ENCODE measurements at regions not wholly inside any gene's neighbourhood (a gene's known extent, or its start where the extent isn't known, plus 50 kb on each side); places are given as distances from the start of the nearest gene placed in this dataset.

DNA sequence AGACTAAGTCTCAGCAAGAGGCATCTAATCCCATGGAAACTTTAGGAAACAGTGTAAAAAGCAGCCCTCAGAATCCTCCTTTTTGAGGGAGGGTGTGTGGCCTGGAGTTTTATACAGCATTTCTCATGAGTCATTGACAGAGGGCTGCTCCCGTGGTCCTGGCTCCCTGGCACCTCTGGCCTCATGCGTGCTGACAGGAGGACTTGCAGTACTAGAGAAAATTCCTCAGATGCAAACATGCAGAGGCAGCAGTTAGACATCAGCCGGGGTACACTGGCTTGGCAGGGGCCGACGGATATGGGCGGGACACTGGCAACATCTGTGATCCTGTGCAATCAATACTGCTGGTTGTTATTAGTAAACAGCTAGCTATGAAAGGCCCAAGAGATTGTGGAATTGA, 925.1 kb upstream of the CELF2 start:
- ChIA-PET CTCF (no interaction called here), POLR2A (ENCODE audit: low non-redundant PET) (no interaction called here)
- TF ChIP-seq, protein P1, sequence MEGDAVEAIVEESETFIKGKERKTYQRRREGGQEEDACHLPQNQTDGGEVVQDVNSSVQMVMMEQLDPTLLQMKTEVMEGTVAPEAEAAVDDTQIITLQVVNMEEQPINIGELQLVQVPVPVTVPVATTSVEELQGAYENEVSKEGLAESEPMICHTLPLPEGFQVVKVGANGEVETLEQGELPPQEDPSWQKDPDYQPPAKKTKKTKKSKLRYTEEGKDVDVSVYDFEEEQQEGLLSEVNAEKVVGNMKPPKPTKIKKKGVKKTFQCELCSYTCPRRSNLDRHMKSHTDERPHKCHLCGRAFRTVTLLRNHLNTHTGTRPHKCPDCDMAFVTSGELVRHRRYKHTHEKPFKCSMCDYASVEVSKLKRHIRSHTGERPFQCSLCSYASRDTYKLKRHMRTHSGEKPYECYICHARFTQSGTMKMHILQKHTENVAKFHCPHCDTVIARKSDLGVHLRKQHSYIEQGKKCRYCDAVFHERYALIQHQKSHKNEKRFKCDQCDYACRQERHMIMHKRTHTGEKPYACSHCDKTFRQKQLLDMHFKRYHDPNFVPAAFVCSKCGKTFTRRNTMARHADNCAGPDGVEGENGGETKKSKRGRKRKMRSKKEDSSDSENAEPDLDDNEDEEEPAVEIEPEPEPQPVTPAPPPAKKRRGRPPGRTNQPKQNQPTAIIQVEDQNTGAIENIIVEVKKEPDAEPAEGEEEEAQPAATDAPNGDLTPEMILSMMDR (conservative IDR thresholded peaks at IDR 0.05; ENCODE audit: low read depth): no peak
- H3K27ac ChIP-seq: peak overlapping the region; percentile 71
- peak; percentile 9 for DNase-seq (ENCODE audit: low spot score)

DNA sequence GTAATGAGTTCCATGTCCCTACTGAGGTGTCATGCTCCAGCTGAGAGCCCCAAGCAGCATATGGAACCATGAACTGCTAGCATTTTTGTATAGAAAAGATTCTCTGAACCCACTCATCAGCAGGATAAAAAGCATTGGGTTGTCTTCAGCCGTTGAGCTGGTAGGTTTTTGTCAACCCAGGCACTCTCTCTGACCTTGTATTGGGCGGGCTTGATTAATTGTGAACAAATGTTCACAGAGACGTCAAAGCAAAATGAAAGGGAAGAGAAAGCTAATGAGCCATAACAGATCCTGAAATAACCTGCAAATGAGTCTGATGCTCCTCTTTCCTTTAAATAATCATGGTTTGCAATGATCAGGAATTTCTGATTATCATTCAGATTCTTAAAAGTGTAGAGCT, 924.7 kb upstream of the CELF2 start:
- DNase-seq (ENCODE audit: low spot score): no peak
- ChIA-PET POLR2A (ENCODE audit: low non-redundant PET) (no interaction called here), CTCF (no interaction called here)
- TF ChIP-seq, protein P1 (conservative IDR thresholded peaks at IDR 0.05; ENCODE audit: low read depth): no peak
- H3K27ac ChIP-seq: peak overlapping the region; percentile 71

DNA sequence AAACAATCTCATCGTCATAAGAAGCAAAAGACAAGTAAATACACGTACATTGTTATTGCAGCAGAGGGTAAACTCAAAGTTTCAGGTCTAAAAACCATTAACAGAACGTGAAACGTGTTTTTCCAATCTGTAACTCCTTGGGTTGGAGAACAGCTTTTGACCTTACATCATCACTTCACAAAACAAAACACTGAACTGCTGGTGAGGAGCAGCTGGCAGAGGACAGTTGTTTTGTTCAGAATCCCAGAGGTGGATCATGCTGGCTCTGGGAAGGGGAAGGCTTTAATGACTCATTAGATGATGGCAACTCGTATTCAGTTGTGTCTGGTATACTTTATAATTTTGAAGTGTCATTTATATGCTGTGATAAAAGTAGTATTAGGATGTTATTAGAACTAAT, 923.0 kb upstream of the CELF2 start:
- no peak overlapping the region for H3K27ac ChIP-seq
- TF ChIP-seq, protein P1 (conservative IDR thresholded peaks at IDR 0.05; ENCODE audit: low read depth): no peak
- DNase-seq (ENCODE audit: low spot score): no peak
- POLR2A ChIA-PET (ENCODE audit: low non-redundant PET): no interaction called here
- CTCF ChIA-PET: no interaction called here

DNA sequence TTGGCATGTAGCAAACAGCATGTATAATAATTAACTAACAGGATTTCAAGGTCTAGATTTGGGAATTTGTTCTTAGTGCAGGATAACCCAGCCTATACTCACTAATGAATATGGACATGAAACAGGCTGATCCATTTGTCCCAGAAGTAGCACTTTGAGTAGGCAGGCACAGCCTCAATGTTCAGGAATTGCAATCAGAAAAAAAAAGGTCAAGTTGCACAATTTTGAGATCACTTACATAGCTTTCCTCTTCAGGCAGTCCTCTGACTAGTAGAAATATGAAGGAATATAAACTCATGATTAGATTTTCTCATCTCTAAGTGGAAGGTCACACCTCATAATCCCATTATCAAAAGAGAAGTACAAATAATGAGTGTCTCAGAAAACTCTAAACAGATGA, 921.4 kb upstream of the CELF2 start:
- CTCF ChIA-PET: no interaction called here
- TF ChIP-seq, protein P1 (conservative IDR thresholded peaks at IDR 0.05; ENCODE audit: low read depth): no peak
- no peak overlapping the region for H3K27ac ChIP-seq
- no peak for DNase-seq (ENCODE audit: low spot score)
- POLR2A ChIA-PET (ENCODE audit: low non-redundant PET): no interaction called here

DNA sequence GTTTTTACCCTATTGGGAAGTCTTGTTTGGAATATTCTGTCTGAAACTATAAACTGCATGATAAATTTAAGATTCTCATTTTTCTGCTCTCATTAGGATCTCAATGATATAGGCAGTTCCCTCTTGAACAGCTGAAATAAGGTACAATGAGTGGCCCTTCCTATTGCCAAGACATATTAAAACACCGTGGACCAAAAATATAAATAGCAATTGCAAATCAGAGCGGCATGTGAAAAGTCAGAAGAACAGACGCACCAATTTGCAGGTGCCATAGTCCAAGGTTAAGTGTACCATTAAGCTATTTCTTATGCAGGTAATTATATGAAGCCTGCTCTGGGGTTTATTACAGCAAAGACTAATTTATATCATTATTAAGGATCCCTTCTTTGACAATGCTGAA, 920.8 kb upstream of the CELF2 start:
- TF ChIP-seq, protein P1 (conservative IDR thresholded peaks at IDR 0.05; ENCODE audit: low read depth): no peak
- ChIA-PET POLR2A (ENCODE audit: low non-redundant PET) (no interaction called here), CTCF (interaction anchor here (0.6 kb wide), 1 partner anchor 20 kb away, joined by 3 read pairs; no protein-coding TSS in a partner anchor)
- no peak overlapping the region for H3K27ac ChIP-seq
- no peak for DNase-seq (ENCODE audit: low spot score)

DNA sequence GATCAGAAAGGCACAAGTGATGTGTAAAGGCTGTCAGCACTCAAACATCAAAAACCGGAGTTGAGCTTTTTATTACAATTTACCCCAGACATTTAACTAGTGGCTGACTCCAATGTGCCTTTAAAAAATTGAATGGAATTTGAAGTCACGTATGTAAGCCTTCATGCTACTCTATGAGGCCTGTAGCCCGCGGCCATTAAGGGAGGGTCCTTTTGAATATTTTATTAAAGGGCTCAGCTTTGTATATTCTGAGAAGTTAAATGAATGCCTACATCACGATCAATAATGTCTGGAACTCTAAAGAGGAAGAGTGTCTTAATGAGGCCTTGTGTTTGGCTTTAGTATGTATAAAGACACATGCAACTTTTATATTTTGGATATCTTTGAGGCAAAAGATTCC, 916.6 kb upstream of the CELF2 start:
- no peak for DNase-seq (ENCODE audit: low spot score)
- CTCF ChIA-PET: no interaction called here
- TF ChIP-seq, protein P1 (conservative IDR thresholded peaks at IDR 0.05; ENCODE audit: low read depth): no peak
- no peak overlapping the region for H3K27ac ChIP-seq
- POLR2A ChIA-PET (ENCODE audit: low non-redundant PET): no interaction called here

All from RWPE1 (cell line).